ENCODE measurements at regions not wholly inside any gene's neighbourhood (a gene's known extent, or its start where the extent isn't known, plus 50 kb on each side); places are given as distances from the start of the nearest gene placed in this dataset.

- no peak for TF ChIP-seq CTCF (IDR thresholded peaks at IDR 0.05)
- no peak for TF ChIP-seq POLR2A (IDR thresholded peaks at IDR 0.05)
Observed at GRCh38 chr4:85018983-85019382, 52.5 kb upstream of the WDFY3 start.
